ENCODE measurements at regions not wholly inside any gene's neighbourhood (a gene's known extent, or its start where the extent isn't known, plus 50 kb on each side); places are given as distances from the start of the nearest gene placed in this dataset.

DNA sequence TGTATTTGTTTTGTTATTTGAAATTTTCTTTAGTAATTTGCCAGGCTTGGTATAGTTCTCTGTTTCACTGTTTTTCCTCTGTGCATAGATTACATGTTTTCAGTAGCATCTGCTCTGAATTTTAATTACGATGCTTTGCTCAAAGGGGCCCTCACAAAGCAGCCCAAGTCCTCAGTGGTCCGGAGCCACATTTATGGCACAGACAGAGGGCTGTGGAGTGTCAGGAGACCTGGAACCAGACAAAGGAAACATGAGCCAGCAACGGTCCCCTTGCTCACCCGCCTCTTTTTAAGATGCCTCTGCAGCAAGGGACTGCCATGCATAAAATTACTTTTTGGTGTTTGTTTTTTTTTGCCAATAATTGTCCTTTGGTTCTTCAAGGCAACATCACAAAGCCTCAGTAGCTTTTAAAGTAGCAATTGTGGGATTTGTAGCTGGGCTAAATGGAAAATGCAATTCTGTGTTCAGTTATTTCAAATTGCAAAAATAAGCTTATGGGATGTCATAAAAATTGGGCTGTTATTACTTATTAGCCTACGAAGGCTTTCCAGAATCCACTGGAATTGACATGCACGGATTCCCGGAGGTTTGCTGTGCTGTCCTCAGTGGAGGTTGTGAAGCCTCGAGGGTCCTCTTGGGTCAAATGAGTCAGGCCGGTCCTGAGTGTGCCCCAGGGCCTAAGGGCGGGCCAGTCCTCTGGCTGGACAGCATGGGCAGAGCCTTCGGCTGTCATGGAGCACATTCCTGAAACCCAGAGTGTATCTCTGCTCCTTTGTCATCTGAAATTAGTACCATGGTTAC is 422.8 kb downstream of the GLRX3 start:
- DNase-seq (ENCODE audit: low read depth): no peak

DNA sequence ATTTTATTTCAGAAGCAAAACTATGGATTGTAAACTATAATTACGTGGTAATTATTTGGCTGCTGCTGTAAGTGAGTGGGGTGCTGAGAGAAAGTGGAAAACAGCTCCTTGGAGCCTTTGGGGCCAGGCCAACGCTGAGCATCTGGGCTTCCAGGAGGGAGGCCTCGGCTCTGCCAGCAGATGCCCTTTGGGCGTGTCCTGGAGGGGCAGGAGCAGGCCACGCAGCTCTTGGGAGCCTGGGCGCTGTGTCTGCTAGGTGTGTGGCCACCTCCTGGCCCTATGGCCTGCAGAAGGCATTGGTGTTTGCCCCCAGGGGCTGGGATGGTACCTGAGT is 423.3 kb downstream of the GLRX3 start:
- no peak for DNase-seq (ENCODE audit: low read depth)

DNA sequence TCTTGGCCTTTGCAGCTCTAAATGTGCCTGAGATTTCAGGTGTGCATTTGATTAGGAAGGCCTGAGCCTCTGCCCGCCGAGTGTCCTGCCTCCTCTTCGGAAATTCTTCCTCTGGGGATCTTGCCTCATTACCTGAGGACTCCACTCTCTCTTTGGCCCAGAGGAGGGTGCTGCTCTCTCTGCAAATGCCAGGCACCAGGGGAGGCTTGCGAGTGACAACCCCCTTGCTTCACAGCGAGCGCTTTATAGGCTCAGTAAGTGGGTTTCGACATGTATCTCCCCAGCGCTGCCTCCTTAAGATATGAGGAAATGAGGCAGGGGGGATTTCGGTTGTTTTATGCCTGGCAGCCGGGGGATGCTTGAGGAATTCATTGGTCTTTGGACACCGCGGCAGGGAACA is 423.9 kb downstream of the GLRX3 start:
- no peak for DNase-seq (ENCODE audit: low read depth)

DNA sequence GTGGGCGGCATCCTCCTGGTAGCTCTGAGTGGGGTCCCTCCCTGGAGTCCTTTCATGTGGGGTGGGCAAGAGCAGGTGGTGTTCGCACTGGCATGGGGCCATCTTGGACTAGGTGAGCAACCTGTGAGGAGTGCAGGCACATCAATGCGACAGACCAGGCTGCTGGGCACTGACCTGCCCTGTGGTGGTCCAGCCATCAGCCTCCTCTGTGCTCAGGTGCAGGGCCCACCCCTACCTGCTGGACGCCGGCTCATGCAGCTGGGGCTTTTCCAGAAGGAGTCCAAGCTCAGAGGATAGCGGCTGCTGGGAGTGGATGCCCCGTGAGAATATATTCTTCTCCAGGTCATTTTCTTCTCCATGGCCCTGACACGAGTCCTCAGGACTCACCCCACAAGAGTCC is 424.4 kb downstream of the GLRX3 start:
- DNase-seq (ENCODE audit: low read depth): no peak

DNA sequence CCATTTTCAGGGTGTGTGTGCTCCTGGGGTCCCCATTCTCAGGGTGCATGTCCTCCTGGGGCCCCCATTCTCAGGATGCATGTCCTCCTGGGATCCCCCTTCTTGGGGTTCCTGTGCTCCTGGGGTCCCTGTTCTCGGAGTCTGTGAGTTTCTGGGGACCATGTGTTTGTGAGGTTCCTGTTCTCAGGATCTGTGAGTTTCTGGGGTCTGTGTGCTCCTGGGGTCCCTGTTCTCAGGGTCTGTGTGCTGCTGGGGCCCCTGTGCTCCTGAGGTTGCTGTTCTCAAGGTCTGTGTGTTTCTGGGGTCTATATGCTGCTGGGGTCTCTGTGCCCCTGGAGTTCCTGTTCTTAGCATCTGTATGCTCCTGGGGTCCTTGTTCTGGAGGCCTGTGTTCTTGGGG is 425.5 kb downstream of the GLRX3 start:
- no peak for DNase-seq (ENCODE audit: low read depth)

DNA sequence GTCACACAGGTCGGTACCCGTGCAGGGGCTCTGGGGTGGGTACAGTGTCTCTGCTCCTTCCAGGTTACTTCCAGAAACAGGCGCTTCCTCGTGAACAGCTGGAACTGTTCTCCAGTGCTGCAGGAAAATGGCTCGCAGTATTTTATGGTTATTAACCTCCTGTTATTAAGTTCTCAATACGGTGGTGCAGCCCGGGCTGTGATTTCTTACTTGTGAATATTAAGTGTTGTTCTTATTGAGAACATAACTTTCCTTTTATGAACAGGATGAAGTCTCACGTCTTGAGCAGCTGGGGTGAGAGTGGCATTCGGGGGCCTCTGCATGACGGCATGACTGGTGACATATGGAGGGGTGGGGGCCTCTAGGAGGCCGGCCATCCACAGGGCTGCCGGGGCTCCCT is 430.8 kb downstream of the GLRX3 start:
- no peak for DNase-seq (ENCODE audit: low read depth)

DNA sequence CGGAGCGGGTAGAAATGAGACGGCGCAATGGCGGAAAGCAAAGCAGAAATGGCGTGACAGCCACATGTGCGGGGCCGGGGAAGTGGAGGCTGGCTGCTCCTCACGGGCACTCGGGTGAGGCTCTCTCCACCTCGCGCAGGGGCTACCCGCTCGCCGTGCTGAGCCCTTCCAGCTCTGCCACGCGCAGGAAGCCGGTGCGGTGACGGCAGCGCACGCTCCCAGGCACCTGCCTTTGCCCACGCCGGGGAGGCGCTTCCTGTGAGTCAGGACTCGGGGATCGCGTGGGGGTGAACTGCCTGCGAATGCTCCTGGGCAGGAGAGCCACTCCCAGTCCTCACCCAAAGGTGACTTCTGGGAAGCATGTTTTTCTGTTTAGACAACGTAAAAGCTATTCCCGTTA is 431.2 kb downstream of the GLRX3 start:
- no peak for DNase-seq (ENCODE audit: low read depth)

DNA sequence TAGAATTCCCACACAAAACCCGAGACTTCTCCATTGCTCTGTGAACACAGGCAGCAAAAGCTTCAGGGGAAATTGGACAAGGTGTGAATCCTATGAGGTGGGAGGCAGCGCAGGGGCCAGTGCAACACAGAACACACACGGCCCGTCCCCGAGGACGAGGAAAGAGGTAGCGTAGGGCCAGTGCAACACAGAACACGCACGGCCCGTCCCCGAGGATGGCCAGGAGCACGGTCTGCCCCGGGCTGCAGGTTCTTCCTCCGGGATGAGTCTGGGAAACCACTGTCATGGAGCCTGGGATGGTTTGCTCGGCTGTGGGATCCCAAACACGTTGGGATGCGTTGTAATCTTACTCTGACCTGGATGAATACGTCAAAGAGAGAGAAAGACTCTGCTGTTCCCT is 432.1 kb downstream of the GLRX3 start:
- DNase-seq (ENCODE audit: low read depth): no peak

DNA sequence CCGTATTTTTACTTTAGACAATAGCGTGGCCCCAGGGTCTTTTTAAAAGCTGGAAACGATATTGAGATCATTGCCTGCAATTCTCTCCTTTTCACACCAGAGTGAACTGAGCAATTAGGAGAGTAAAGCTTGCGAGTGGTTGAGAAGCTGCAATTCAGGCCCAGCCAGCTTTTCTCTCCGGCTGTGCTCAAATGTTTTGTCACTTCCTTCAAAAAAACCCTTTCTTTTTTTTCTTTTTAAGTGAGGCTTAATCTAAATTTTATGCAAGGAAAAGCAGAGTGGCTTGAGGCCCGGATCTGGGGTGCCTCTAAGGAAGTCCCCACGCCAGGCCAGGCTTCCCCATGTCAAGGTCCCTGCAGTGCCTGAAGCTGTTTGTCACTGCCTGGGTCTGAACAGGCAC is 433.9 kb downstream of the GLRX3 start:
- no peak for DNase-seq (ENCODE audit: low read depth)

DNA sequence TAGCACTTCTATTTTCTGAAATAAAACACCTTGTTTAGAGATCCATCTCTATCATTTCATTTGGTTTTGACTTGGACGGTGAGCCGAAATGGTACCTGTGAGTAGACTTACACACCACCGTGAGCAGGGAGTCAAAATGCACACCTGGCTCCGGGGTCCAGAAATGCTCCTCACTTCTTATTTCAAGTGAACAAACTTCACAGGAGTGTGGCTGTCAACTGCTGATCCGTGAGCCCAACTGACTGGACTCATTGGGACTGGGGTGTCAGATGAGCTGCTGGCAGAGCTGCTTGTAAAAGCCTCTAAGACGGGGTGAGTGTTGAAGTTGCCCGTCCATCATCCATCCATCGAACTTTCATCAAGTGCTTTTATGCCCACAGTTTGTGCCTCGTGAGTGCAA is 435.5 kb downstream of the GLRX3 start:
- DNase-seq (ENCODE audit: low read depth): no peak

DNA sequence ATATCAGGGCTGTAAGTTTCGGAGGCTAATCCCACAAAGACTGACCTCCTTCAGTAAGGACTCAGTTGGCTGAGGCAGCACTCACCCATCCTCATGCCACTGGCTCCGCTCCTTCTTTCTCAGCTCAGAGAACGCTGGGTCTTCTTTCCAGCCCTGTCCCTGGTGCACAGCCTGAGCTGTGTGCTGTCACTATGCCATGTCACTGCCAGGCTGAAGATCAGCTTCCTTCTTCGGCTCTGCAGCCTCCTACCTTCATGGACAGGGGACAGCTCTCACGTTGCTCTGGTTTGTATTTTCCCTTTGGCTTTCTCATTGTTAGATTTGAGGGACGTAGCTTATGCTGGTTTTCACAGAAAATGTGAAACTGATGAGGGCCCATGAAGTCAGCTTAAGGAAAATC is 437.3 kb downstream of the GLRX3 start:
- no peak for DNase-seq (ENCODE audit: low read depth)

DNA sequence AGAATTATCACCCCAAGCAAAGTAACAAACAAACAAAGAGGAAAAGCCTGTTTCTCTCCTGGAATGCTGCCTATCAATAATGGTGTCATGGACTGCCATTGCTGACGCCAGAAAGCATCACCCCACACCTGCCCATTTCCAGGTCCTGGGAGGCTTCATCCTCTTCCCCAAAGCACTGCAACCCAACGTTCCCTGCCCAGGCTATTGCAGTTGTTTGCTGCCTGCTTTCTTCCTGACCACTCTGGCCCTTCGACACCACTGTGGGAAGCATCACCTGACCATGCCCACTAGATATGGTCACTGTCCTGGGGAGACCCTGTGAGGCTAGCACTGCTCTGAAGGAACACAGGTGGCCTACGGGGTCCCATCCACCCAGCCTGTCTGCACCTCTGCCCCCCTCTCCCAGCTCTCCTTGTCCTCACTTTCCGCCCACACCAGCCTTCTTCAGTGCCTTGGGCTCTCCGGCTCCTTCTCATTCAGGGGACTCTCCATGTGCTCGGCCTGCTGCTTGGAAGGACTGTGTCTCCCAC is 439.6 kb downstream of the GLRX3 start:
- no peak for DNase-seq (ENCODE audit: low read depth)

DNA sequence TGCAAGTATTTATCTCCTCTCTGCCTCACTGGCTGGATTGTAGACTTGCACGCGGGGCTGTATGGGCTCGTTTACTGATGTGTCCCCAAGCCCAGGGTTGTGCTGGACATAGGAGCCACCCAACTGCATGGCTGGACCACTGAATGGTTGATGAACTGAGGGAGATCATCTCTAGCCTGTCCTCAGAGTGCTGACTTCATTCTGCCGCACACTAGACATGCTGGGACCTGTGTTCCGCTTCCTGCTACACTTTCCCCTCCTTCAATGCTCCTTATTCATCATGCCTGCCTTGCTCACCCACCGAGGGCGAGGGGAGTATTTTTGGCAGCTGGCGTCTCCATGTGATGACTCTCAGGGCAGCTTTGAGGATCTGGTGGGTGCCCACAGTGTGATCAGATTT is 440.2 kb downstream of the GLRX3 start:
- DNase-seq (ENCODE audit: low read depth): no peak

DNA sequence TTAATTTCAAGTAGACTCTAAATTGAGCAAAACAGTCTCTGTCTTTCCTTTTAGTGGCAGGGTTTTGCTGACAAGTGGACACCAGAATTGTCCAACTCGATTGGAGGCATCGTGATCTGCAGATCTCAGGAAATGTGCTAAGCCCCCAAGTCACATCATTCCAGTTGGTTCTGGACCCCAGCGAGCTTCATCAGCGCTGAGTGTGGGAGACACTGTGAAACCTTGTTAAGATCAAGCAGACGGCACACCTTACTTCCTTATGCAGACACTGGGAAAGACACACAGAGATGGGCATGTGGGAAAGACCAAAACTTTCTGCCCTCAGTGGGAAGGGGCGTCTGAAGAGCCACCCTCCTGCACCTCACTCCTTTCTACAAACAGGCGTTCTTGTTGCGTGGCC is 440.8 kb downstream of the GLRX3 start:
- no peak for DNase-seq (ENCODE audit: low read depth)

DNA sequence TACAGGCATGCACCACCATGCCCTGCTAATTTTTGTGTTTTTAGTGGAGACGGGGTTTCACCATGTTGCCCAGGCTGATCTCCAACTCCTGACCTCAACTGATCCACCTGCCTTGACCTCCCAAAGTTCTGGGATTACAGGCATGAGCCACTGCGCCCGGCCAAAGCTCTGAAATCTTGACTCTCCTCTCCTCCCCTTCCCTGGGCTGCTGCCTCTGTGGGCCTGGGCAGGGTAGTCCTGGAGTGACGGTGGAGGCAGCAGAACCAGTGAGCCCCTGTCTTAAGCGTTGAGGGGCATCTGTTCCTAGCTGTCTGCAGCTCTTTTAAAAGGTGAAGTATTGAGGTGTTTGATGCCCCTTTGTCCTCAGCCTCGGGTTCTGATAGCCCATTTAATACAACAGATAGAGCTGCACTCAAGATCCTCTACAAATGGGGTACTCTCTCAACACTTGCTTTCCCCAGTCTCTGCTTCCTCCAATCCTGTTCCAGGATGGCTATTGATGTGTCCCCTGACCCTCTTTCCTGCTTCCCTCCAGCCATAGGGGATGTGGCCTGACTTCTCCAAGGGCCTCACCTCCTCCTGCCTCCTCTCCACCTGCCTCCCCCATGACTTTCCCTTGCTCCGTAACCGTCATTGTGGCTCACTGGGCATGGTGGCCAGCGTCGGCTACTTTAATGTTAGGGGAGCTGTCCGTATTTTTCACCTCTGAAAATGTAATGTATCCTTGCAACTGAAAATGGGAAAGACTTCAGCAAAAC is 442.5 kb downstream of the GLRX3 start:
- no peak for DNase-seq (ENCODE audit: low read depth)

DNA sequence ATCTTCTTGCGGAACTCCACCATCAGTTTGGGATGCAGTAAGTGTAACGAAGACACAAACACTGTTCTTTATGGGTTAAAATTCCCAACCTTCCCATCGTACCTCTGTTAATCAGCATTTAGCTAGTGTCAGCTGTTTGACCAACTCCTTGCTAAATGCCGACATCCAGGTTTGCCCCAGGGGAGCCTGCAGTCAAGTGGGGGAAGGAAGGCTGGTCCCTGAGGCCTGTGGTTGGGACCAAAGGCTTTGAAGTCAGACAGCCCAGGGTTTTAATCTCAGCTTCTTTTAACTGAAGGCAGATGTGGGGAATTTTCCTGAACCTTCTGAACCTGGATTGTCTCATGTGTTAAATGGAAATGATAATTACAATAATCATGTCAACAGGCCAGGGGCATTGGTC is 443.7 kb downstream of the GLRX3 start:
- DNase-seq (ENCODE audit: low read depth): no peak

DNA sequence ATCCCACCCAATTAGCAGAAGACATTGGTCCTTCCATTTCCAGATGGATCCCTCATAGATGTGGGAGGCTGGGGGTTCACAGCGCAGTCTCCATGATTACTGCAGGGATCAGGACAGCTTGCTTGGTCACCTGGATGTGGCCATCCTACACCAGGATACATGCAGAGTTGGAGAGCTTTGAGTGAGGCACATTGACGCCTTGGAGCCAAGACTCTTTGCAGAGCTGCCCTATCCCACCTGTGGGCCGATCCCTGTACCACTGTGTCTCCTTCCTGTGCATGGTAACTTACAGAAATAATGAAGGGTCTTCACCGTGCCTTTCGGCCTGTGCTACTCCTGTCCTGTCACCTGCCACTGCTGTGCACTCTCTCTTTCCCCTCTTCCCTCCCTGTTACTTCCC is 444.8 kb downstream of the GLRX3 start:
- DNase-seq (ENCODE audit: low read depth): no peak

DNA sequence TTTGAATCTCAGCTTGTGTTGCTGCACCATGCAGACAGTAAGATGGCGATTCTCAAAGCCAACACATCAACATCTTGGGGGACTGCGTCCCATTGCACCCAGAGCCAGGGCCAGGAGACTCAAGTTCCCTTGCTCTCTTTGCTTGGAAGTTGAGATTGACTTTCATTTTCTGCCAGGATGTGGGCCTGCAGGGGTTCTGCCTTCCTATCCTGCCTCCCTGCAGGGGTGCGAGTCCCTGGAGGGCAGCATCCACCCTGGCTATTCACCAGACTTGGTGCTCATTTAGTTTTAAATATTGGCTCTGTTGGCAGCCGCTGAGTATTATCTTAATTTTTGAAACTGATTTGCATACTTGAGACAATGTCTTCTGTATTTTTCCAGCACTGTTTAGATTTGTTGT is 451.5 kb downstream of the GLRX3 start:
- DNase-seq (ENCODE audit: low read depth): no peak

DNA sequence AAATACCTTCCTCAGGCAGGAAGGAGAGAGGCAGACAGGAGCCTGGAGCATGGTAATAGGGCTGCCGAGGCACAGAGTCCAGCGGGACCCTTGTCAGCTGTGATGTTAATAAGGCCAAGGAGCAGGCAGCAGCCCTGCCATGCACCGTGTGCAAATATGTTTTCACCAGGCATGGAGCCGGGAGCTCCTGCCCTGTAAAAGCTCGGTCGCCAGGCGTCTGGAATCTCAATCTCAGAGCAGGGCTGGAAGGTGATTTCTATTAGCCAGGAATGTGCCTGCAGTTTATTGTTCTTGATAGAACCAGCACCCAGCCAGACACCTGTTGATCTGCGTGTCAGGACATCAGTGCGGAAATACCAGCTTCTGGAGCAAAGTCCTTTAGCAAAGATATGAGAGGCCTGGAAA is 469.8 kb downstream of the GLRX3 start:
- no peak for DNase-seq (ENCODE audit: low read depth)

DNA sequence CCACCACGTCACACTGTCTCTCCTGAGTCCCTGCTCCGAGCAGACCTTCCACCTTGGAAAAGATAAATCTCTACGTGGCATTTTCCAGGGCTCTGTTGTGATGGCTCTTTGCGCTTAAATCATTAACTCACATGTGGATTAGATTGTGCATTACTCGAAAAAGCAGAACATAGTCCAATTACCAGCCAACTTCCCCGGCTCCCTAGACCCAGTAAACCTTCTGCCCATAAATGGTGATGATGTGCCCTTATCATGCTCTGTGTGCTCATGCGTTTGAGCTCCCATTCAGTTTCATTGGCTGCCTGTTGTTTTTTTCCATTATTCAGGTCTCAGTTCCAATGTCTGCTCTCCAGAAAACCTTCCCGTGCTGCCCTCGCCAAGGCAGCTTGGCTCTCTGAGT is 471.2 kb downstream of the GLRX3 start:
- no peak for DNase-seq (ENCODE audit: low read depth)

DNA sequence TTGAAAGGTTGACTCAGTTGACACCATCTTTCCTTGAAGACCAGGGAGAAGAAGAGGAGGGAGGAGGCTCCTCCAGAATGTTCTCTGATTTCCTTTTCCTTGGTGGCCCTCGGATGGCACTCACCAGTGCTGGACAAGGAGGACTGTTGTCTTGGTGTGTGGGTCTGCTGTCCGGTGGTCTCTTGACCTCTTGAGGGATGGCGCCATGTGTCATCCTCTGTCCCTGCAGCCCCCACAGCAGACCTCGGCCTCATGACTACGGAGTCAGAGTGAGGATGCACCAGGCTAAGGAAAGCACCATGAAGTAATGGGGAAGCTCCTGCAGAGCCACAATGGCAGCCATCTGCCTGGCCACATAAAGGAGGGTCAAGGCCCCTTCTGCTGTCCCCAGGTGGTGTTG is 475.0 kb downstream of the GLRX3 start:
- DNase-seq (ENCODE audit: low read depth): no peak

DNA sequence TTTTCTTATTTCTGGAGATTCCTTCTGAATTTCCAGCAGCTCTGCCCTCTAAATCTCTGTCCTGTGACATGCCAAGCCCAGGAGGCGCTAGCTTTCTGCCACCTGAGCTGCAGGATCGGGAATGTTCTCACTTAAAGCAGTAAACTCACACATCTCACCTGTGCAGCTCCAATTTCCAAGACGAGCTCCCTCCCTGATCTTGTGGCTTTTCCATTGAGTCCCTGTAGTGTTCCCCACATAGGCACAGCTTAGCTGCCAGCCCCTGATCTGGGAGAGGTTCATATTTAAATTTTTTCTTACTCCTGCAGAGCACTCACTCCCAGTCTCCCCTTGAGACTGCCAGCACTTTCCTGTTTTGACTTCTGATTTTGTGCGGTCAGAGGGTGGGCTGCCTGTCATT is 479.3 kb downstream of the GLRX3 start:
- DNase-seq (ENCODE audit: low read depth): no peak

DNA sequence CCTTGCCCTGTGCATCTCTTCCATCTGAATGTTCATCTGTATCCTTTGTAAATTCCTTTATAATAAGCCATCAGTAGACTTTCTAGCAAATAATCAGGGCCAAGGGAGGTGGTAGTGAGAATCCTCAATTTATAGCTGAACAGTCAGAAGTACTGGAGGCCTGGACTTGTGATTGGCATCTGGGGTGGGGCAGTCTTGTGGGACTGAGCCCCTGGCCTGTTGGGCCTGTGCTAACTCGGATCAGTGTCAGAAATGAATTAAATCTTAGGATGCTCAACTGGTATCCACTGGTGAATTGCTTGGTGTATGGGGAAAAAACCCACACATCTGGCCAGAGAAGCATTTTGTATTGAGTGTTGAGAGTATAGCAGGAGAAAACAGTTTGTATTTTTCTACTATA is 481.8 kb downstream of the GLRX3 start:
- DNase-seq (ENCODE audit: low read depth): no peak

DNA sequence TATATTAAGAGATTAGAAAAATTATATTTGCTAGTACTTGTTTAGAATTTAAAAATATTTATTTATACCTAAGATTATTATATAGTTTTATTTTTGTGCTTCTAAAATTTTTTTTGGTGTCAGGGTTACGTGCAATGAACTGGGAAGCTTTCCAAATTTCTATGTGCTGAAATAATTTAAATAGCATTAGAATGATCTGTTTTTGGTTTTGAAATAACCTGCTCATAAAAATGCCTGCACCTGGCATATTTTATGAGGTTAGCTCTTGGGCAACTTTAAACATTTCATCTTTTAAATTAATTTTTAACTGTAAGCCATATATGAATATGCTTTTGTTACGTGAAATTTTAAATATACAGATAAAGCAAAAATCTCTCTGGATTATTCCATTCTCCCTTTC is 482.5 kb downstream of the GLRX3 start:
- DNase-seq (ENCODE audit: low read depth): no peak
